ENCODE measurements at regions not wholly inside any gene's neighbourhood (a gene's known extent, or its start where the extent isn't known, plus 50 kb on each side); places are given as distances from the start of the nearest gene placed in this dataset.

- Histone ChIP-seq H3K4me3 (no peak overlapping the region), H3K9ac (no peak overlapping the region), H3K36me3 (no peaks in the 10 kb centered on the region), H3K4me1 (0 out of 2 replicates have a peak, but pooled peaks cover 7% of the 10 kb centered on the region), H3K4me2 (no peak overlapping the region), H3K9me3 (peaks cover 30% of the 10 kb centered on the region), H4K20me1 (no peaks in the 10 kb centered on the region), H3K27me3 (no peaks in the 10 kb centered on the region), H3K27ac (no peak overlapping the region)
- no peak for TF ChIP-seq Cebpa-rat (IDR thresholded peaks at IDR 0.05)
Measured at GRCh38 chr5:111655169-111655924, 101.6 kb downstream of the NREP start.

GRCh38 chr5:111653408-111653807 lies 103.6 kb downstream of the NREP start:
- H3K9me3 ChIP-seq = peaks cover 18% of the 10 kb centered on the region
- no peak overlapping the region for H3K9ac ChIP-seq
- H3K27me3 ChIP-seq = no peaks in the 10 kb centered on the region
- H4K20me1 ChIP-seq = no peaks in the 10 kb centered on the region
- peak overlapping the region; percentile 50; the same call in 1 of the 2 replicates for H3K4me2 ChIP-seq
- no peak overlapping the region for H3K27ac ChIP-seq
- no peak overlapping the region for H3K4me3 ChIP-seq
- TF ChIP-seq Cebpa-rat (IDR thresholded peaks at IDR 0.05) = no peak
- H3K4me1 ChIP-seq = 0 out of 2 replicates have a peak, but pooled peaks cover 7% of the 10 kb centered on the region
- H3K36me3 ChIP-seq = no peaks in the 10 kb centered on the region

GRCh38 chr5:111649516-111649915 lies 107.5 kb downstream of the NREP start:
- TF ChIP-seq Cebpa-rat (IDR thresholded peaks at IDR 0.05) = no peak

GRCh38 chr5:111645303-111645838 lies 111.6 kb downstream of the NREP start:
- no peaks in the 10 kb centered on the region for H3K36me3 ChIP-seq
- H4K20me1 ChIP-seq = no peaks in the 10 kb centered on the region
- H3K9me3 ChIP-seq = peaks cover 9% of the 10 kb centered on the region
- H3K27me3 ChIP-seq = no peaks in the 10 kb centered on the region
- no peak overlapping the region for H3K4me2 ChIP-seq
- H3K4me3 ChIP-seq = no peak overlapping the region
- no peak overlapping the region for H3K27ac ChIP-seq
- H3K9ac ChIP-seq = no peak overlapping the region
- H3K4me1 ChIP-seq = no peaks in the 10 kb centered on the region
- no peak for TF ChIP-seq Cebpa-rat (IDR thresholded peaks at IDR 0.05)

More at GRCh38 chr5:111649516-111649915, 107.5 kb downstream of the NREP start:
- Histone ChIP-seq H3K9ac (no peak overlapping the region), H3K4me2 (no peak overlapping the region), H3K4me1 (0 out of 2 replicates have a peak, but pooled peaks cover 7% of the 10 kb centered on the region), H3K4me3 (no peak overlapping the region), H3K9me3 (peaks cover 18% of the 10 kb centered on the region), H4K20me1 (no peaks in the 10 kb centered on the region), H3K27me3 (no peaks in the 10 kb centered on the region), H3K36me3 (no peaks in the 10 kb centered on the region), H3K27ac (no peak overlapping the region)

GRCh38 chr5:111643499-111643898 lies 113.5 kb downstream of the NREP start:
- Histone ChIP-seq H4K20me1 (no peaks in the 10 kb centered on the region), H3K4me1 (no peaks in the 10 kb centered on the region), H3K27ac (no peak overlapping the region), H3K9me3 (peaks cover 28% of the 10 kb centered on the region), H3K9ac (no peak overlapping the region), H3K36me3 (no peaks in the 10 kb centered on the region), H3K27me3 (no peaks in the 10 kb centered on the region), H3K4me3 (no peak overlapping the region), H3K4me2 (no peak overlapping the region)
- TF ChIP-seq Cebpa-rat (IDR thresholded peaks at IDR 0.05) = no peak

GRCh38 chr5:111641533-111642233 lies 115.3 kb downstream of the NREP start:
- no peak overlapping the region for H3K27ac ChIP-seq
- no peak overlapping the region for H3K4me2 ChIP-seq
- no peak overlapping the region for H3K4me3 ChIP-seq

GRCh38 chr5:111639912-111640311 lies 117.1 kb downstream of the NREP start:
- 0 out of 2 replicates have a peak overlapping the region, but pooled peaks have one; percentile 12 for H3K4me3 ChIP-seq
- no peak for TF ChIP-seq Cebpa-rat (IDR thresholded peaks at IDR 0.05)
- H3K4me2 ChIP-seq = no peak overlapping the region
- no peaks in the 10 kb centered on the region for H4K20me1 ChIP-seq
- H3K9me3 ChIP-seq = peaks cover 36% of the 10 kb centered on the region
- H3K27me3 ChIP-seq = no peaks in the 10 kb centered on the region
- no peak overlapping the region for H3K9ac ChIP-seq
- H3K4me1 ChIP-seq = no peaks in the 10 kb centered on the region
- H3K27ac ChIP-seq = no peak overlapping the region
- H3K36me3 ChIP-seq = no peaks in the 10 kb centered on the region

More at GRCh38 chr5:111641533-111642233, 115.3 kb downstream of the NREP start:
- H3K36me3 ChIP-seq = no peaks in the 10 kb centered on the region
- H3K9me3 ChIP-seq = peaks cover 36% of the 10 kb centered on the region
- H3K27me3 ChIP-seq = no peaks in the 10 kb centered on the region
- no peak for TF ChIP-seq Cebpa-rat (IDR thresholded peaks at IDR 0.05)
- no peaks in the 10 kb centered on the region for H3K4me1 ChIP-seq
- H4K20me1 ChIP-seq = no peaks in the 10 kb centered on the region
- no peak overlapping the region for H3K9ac ChIP-seq

GRCh38 chr5:111636736-111637135 lies 120.3 kb downstream of the NREP start:
- no peaks in the 10 kb centered on the region for H3K4me1 ChIP-seq
- H3K27me3 ChIP-seq = no peaks in the 10 kb centered on the region
- no peaks in the 10 kb centered on the region for H4K20me1 ChIP-seq
- H3K9me3 ChIP-seq = peaks cover 36% of the 10 kb centered on the region
- H3K9ac ChIP-seq = no peak overlapping the region
- H3K4me2 ChIP-seq = no peak overlapping the region
- H3K36me3 ChIP-seq = no peaks in the 10 kb centered on the region
- no peak overlapping the region for H3K4me3 ChIP-seq
- no peak for TF ChIP-seq Cebpa-rat (IDR thresholded peaks at IDR 0.05)
- no peak overlapping the region for H3K27ac ChIP-seq

GRCh38 chr5:111635916-111636570 lies 121.0 kb downstream of the NREP start:
- Histone ChIP-seq H3K27me3 (no peaks in the 10 kb centered on the region), H3K27ac (no peak overlapping the region), H3K9me3 (peaks cover 34% of the 10 kb centered on the region), H3K4me2 (no peak overlapping the region), H3K9ac (no peak overlapping the region), H3K36me3 (no peaks in the 10 kb centered on the region), H3K4me1 (no peaks in the 10 kb centered on the region), H3K4me3 (no peak overlapping the region), H4K20me1 (no peaks in the 10 kb centered on the region)
- no peak for TF ChIP-seq Cebpa-rat (IDR thresholded peaks at IDR 0.05)
